OCI-LY1 (cell line): ENCODE measurements at regions not wholly inside any gene's neighbourhood (a gene's known extent, or its start where the extent isn't known, plus 50 kb on each side); places are given as distances from the start of the nearest gene placed in this dataset.

ENCODE experiments used
- CTCF ChIP-seq: fragments of 200-600 bp; sonication (generic), shearing (Covaris generic); IDR thresholded peaks from 2 replicates; pipeline ENCODE4 v1.5.1; 2017; ENCODE audit warnings: mild to moderate bottlenecking, antibody characterized with exemption, low read length, moderate library complexity, mixed read lengths
- EZH2 ChIP-seq: fragments of 200-600 bp; sonication (generic), shearing (Covaris generic); IDR thresholded peaks from 2 replicates; pipeline ENCODE4 v1.8.0; 2017; ENCODE audit warnings: borderline replicate concordance, mixed run types, mild to moderate bottlenecking, antibody characterized with exemption, low read length, moderate library complexity, mixed read lengths

GRCh38 chr3:170701696-170702678 is 116.1 kb upstream of the SLC7A14 start:
- no peak for TF ChIP-seq CTCF
- TF ChIP-seq EZH2, result no peak
